GM18870 (cell line): ENCODE measurements at regions not wholly inside any gene's neighbourhood (a gene's known extent, or its start where the extent isn't known, plus 50 kb on each side); places are given as distances from the start of the nearest gene placed in this dataset.
"Not testable (repeated sequence)": the region's sequence is repeated elsewhere in the genome, so short reads cannot be mapped to it uniquely, and the experiment has no call there.

Source experiments
- ATAC-seq: cut with Tn5 transposase; IDR thresholded peaks from one replicate; pipeline ENCODE4 v1.9.1; 2021; ENCODE audit warnings: moderate library complexity; ENCODE audit not compliant: unreplicated experiment

GRCh38 chr6:131424475-131424874, 148.6 kb upstream of the ARG1 start:
- ATAC-seq: no peak

- no peak for ATAC-seq
Observed at GRCh38 chr6:131427434-131428058, 145.5 kb upstream of the ARG1 start.

GRCh38 chr6:131430531-131430930, 142.5 kb upstream of the ARG1 start:
- no peak for ATAC-seq

GRCh38 chr6:131431718-131432117, 141.3 kb upstream of the ARG1 start:
- ATAC-seq: no peak

GRCh38 chr6:131433927-131434326, 139.1 kb upstream of the ARG1 start:
- ATAC-seq: no peak

GRCh38 chr6:131436358-131436757, 136.7 kb upstream of the ARG1 start:
- ATAC-seq: no peak

- no peak for ATAC-seq
Observed at GRCh38 chr6:131443014-131443413, 130.0 kb upstream of the ARG1 start.

- ATAC-seq: no peak
Observed at GRCh38 chr6:131443514-131443913, 129.5 kb upstream of the ARG1 start.

- ATAC-seq: not testable (repeated sequence)
Observed at GRCh38 chr6:131445356-131445755, 127.7 kb upstream of the ARG1 start.

GRCh38 chr6:131450861-131451260, 122.2 kb upstream of the ARG1 start:
- no peak for ATAC-seq

GRCh38 chr6:131451321-131452144, 121.5 kb upstream of the ARG1 start:
- no peak for ATAC-seq

GRCh38 chr6:131453803-131454202, 119.2 kb upstream of the ARG1 start:
- ATAC-seq: no peak

GRCh38 chr6:131456565-131456964, 116.5 kb upstream of the ARG1 start:
- ATAC-seq: no peak

GRCh38 chr6:131459005-131459404, 114.0 kb upstream of the ARG1 start:
- no peak for ATAC-seq

- no peak for ATAC-seq
Observed at GRCh38 chr6:131460614-131461000, 112.4 kb upstream of the ARG1 start.

- no peak for ATAC-seq
Observed at GRCh38 chr6:131469130-131469529, 103.9 kb upstream of the ARG1 start.

- no peak for ATAC-seq
Observed at GRCh38 chr6:131470534-131470933, 102.5 kb upstream of the ARG1 start.

- ATAC-seq: no peak
Observed at GRCh38 chr6:131471331-131471730, 101.7 kb upstream of the ARG1 start.

GRCh38 chr6:131473303-131473702, 99.7 kb upstream of the ARG1 start:
- ATAC-seq: not testable (repeated sequence)

GRCh38 chr6:131476362-131476761, 96.7 kb upstream of the ARG1 start:
- ATAC-seq: no peak

- not testable (repeated sequence) for ATAC-seq
Observed at GRCh38 chr6:131478740-131479211, 94.2 kb upstream of the ARG1 start.

- no peak for ATAC-seq
Observed at GRCh38 chr6:131486608-131487007, 86.4 kb upstream of the ARG1 start.
